Activated CD8-positive, alpha-beta memory T cell treated with anti-CD3 and anti-CD28 coated beads, Interleukin-2, amount 10 ng/mL, durations not matched to agents 7 days and 5 days (primary cell): ENCODE measurements at regions not wholly inside any gene's neighbourhood (a gene's known extent, or its start where the extent isn't known, plus 50 kb on each side); places are given as distances from the start of the nearest gene placed in this dataset.
"Not testable (repeated sequence)": the region's sequence is repeated elsewhere in the genome, so short reads cannot be mapped to it uniquely, and the experiment has no call there.

Experiments
- ATAC-seq: fragments of 150-1000 bp; cut with Tn5 transposase; one replicate; pipeline ENCODE4 v1.10.0; 2021; ENCODE audit warnings: moderate library complexity
- CTCF ChIA-PET: fragments of 350-600 bp; sonication (Branson Sonifier 250); formaldehyde crosslinking; loops from one replicate; lab custom pipeline; 2021; ENCODE audit warnings: antibody characterized with exemption; lab: Charles Lee
- DNase-seq: peaks from one replicate; pipeline ENCODE4 v3.0.0-alpha.2; 2020
- H3K27ac Mint-ChIP-seq: one replicate; pipeline ENCODE4 v1.8.0; 2021; ENCODE audit warnings: mild to moderate bottlenecking, mixed read lengths
- H3K27me3 Mint-ChIP-seq: one replicate; pipeline ENCODE4 v1.8.0; 2021; ENCODE audit warnings: mixed read lengths
- H3K36me3 Mint-ChIP-seq: one replicate; pipeline ENCODE4 v1.8.0; 2021; ENCODE audit warnings: mild to moderate bottlenecking, mixed read lengths
- H3K4me1 Mint-ChIP-seq: one replicate; pipeline ENCODE4 v1.8.0; 2021; ENCODE audit warnings: mixed read lengths
- H3K4me3 Mint-ChIP-seq: one replicate; pipeline ENCODE4 v1.8.0; 2021; ENCODE audit warnings: mild to moderate bottlenecking, moderate library complexity, mixed read lengths
- H3K9me3 Mint-ChIP-seq: one replicate; pipeline ENCODE4 v1.8.0; 2022; ENCODE audit warnings: low read depth, mixed read lengths

- H3K9me3 Mint-ChIP-seq: no peaks in the 10 kb centered on the region
- no peak overlapping the region for H3K4me3 Mint-ChIP-seq
- no peaks in the 10 kb centered on the region for H3K27me3 Mint-ChIP-seq
- DNase-seq (no peak), ATAC-seq (no peak)
- CTCF ChIA-PET: no interaction called here
- peaks cover 71% of the 10 kb centered on the region for H3K4me1 Mint-ChIP-seq
- H3K27ac Mint-ChIP-seq: peak overlapping the region; percentile 83
- peaks cover 9% of the 10 kb centered on the region for H3K36me3 Mint-ChIP-seq
Measured at GRCh38 chrX:45804276-45804675, 603.6 kb upstream of the DIPK2B start.

GRCh38 chrX:45803383-45803921 is 602.8 kb upstream of the DIPK2B start:
- peaks cover 71% of the 10 kb centered on the region for H3K4me1 Mint-ChIP-seq
- H3K4me3 Mint-ChIP-seq: peak overlapping the region; percentile 39
- no peaks in the 10 kb centered on the region for H3K27me3 Mint-ChIP-seq
- peak; percentile 11 for ATAC-seq
- peak; percentile 70 for DNase-seq
- no peaks in the 10 kb centered on the region for H3K9me3 Mint-ChIP-seq
- CTCF ChIA-PET: interaction anchor here (4.0 kb wide), 1 partner anchor 40 kb away, joined by 24 read pairs; no protein-coding TSS in a partner anchor
- H3K36me3 Mint-ChIP-seq: peaks cover 7% of the 10 kb centered on the region
- H3K27ac Mint-ChIP-seq: peak overlapping the region; percentile 83

DNA sequence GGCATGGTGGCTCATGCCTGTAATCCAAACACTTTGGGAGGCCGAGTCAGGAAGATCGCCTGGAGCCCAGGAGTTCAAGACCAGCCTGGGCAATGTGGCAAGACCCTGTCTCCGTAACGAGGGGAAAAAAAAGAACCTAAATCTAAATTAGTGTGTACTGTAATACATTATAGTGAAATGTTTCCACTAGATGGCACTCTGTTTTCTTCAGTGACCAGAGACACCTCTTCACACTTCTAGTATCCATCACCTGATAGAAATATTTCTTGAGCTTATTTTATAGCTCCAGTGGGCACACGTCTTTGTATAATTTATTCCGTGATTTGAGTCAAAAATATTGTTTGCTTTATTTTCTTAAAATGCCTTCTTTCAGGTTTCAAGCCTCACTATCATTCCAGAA is 600.9 kb upstream of the DIPK2B start:
- no peaks in the 10 kb centered on the region for H3K9me3 Mint-ChIP-seq
- no peaks in the 10 kb centered on the region for H3K27me3 Mint-ChIP-seq
- CTCF ChIA-PET: interaction anchor here (0.6 to 4.0 kb wide), 10 partner anchors 8 to 50 kb away, joined by 3 to 24 read pairs (median 4); no protein-coding TSS in a partner anchor
- H3K4me1 Mint-ChIP-seq: peaks cover 69% of the 10 kb centered on the region
- ATAC-seq (peak; percentile 63), DNase-seq (no peak)
- H3K27ac Mint-ChIP-seq: peak overlapping the region; percentile 75
- H3K4me3 Mint-ChIP-seq: no peak overlapping the region
- H3K36me3 Mint-ChIP-seq: peaks cover 9% of the 10 kb centered on the region

DNA sequence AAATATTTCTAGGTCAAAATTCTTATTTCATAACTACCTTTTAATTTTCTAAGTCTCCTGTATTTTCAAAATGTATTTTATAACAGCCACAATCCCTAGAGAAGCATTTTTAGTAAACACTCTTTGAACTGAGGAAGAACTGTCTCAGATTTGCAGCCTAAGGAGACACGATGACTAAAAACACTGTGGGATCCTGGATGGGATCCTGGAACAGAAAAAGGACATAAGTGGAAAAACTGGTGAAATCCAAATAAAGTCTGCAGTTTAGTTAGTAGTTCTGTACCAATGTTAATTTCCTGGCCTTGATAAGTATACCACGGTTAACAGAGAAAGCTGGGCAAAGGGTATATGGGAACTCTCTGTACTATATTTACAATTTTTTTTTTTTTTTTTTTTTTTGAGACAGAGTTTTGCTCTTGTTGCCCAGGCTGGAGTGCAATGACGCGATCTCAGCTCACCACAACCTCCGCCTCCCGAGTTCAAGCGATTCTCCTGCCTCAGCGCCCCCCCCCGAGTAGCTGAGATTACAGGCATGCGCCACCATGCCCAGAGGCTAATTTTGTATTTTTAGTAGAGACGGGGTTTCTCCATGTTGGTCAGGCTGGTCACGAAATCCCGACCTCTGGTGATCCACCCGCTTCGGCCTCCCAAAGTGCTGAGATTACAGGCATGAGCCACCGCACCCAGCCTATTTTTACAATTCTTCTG is 600.2 kb upstream of the DIPK2B start:
- DNase-seq: peak; percentile 57
- not testable (repeated sequence) for H3K4me3 Mint-ChIP-seq, H3K9me3 Mint-ChIP-seq, ATAC-seq, H3K27me3 Mint-ChIP-seq
- Mint-ChIP-seq H3K36me3 (peaks cover 11% of the 10 kb centered on the region), H3K4me1 (peaks cover 68% of the 10 kb centered on the region), H3K27ac (peak overlapping the region; percentile 75)
- CTCF ChIA-PET: interaction anchor here (1.4 to 4.0 kb wide), 5 partner anchors 8 to 50 kb away, joined by 3 to 24 read pairs (median 5); no protein-coding TSS in a partner anchor

- peak overlapping the region; percentile 34 for H3K4me3 Mint-ChIP-seq
- H3K9me3 Mint-ChIP-seq: no peaks in the 10 kb centered on the region
- CTCF ChIA-PET: interaction anchor here (1.3 kb wide), 1 partner anchor 28 kb away, joined by 3 read pairs; no protein-coding TSS in a partner anchor
- no peak for DNase-seq
- no peaks in the 10 kb centered on the region for H3K27me3 Mint-ChIP-seq
- H3K36me3 Mint-ChIP-seq: peaks cover 11% of the 10 kb centered on the region
- peak overlapping the region; percentile 20 for H3K27ac Mint-ChIP-seq
- ATAC-seq: no peak
- H3K4me1 Mint-ChIP-seq: peaks cover 67% of the 10 kb centered on the region
Measured at GRCh38 chrX:45799576-45799975, 598.9 kb upstream of the DIPK2B start.

GRCh38 chrX:45795546-45795945 is 594.9 kb upstream of the DIPK2B start:
- DNase-seq (no peak), ATAC-seq (no peak)
- CTCF ChIA-PET: no interaction called here
- H3K27me3 Mint-ChIP-seq: no peaks in the 10 kb centered on the region
- no peaks in the 10 kb centered on the region for H3K9me3 Mint-ChIP-seq
- H3K4me3 Mint-ChIP-seq: no peak overlapping the region
- H3K4me1 Mint-ChIP-seq: peaks cover 61% of the 10 kb centered on the region
- H3K36me3 Mint-ChIP-seq: peaks cover 22% of the 10 kb centered on the region
- H3K27ac Mint-ChIP-seq: no peak overlapping the region

DNA sequence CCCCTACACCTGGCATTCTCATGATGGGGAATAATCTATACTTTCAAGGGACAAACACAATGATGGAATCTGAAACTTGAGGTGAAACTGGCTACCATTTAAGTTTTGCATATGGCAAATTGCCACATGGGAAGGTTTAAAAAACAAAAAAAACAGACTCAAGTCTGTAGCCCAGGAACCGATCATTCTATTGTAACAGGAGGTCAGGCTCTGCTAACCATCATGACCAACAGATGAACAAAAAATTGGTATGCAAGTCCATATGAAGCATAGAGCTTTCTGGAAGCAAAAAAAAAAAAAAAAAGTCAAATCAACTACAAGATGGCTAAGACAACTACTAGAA is 594.3 kb upstream of the DIPK2B start:
- Mint-ChIP-seq H3K9me3 (no peaks in the 10 kb centered on the region), H3K27ac (peak overlapping the region; percentile 15), H3K36me3 (peaks cover 23% of the 10 kb centered on the region), H3K4me3 (no peak overlapping the region), H3K27me3 (no peaks in the 10 kb centered on the region), H3K4me1 (peaks cover 62% of the 10 kb centered on the region)
- CTCF ChIA-PET: interaction anchor here (1.1 kb wide), 1 partner anchor 50 kb away, joined by 3 read pairs; no protein-coding TSS in a partner anchor
- ATAC-seq (no peak), DNase-seq (no peak)

GRCh38 chrX:45794323-45794994 is 593.8 kb upstream of the DIPK2B start:
- Mint-ChIP-seq H3K27ac (peak overlapping the region; percentile 15), H3K27me3 (no peaks in the 10 kb centered on the region), H3K4me3 (no peak overlapping the region), H3K4me1 (peaks cover 57% of the 10 kb centered on the region), H3K9me3 (no peaks in the 10 kb centered on the region), H3K36me3 (peaks cover 23% of the 10 kb centered on the region)
- CTCF ChIA-PET: interaction anchor here (1.1 to 1.2 kb wide), 2 partner anchors 10 to 51 kb away, joined by 3 read pairs; no protein-coding TSS in a partner anchor
- DNase-seq (no peak), ATAC-seq (no peak)

DNA sequence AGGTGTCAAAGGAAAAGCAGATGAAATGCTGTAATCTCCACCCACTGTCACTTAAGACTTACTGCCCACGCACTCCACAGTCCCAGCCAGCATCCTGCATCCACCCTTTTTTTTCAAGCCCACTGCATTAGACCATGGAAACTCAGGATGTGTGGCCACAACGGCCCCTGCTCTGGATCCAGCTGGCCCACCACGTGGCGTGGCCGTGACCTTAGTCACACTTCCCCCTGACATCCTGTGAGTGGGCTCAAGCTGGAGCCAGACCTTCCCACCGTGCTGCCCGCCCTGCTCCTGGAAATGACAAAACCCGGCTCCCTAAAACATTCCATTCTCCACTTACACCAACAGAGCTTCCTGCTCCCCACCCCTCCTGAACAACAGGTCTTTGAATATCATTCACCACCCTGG is 588.3 kb upstream of the DIPK2B start:
- Mint-ChIP-seq H3K4me1 (peaks cover 56% of the 10 kb centered on the region), H3K27ac (peak overlapping the region; percentile 30), H3K27me3 (no peaks in the 10 kb centered on the region), H3K4me3 (no peak overlapping the region), H3K36me3 (peaks cover 31% of the 10 kb centered on the region), H3K9me3 (no peaks in the 10 kb centered on the region)
- no peak for DNase-seq
- CTCF ChIA-PET: no interaction called here
- no peak for ATAC-seq

DNA sequence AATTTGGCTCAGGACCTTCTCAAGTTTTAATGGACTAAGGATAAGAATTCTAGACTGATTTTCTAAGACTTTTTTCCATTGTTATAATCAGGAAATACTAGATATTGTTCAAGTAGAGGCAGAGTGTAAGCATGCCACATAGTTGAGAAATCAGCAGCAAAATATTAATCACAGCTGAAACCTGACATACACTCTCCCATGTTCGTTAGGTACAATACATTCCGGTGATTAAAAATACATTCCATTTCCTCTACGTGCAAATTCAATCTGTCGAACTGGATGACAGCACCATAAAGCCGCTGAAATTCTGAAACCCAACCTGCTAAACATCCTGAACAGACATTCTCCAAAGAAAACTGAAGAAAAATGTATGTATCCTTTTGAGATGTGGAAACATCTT is 587.6 kb upstream of the DIPK2B start:
- Mint-ChIP-seq H3K9me3 (no peaks in the 10 kb centered on the region), H3K27ac (no peak overlapping the region), H3K4me3 (no peak overlapping the region), H3K4me1 (peaks cover 53% of the 10 kb centered on the region), H3K36me3 (peaks cover 31% of the 10 kb centered on the region), H3K27me3 (no peaks in the 10 kb centered on the region)
- CTCF ChIA-PET: no interaction called here
- DNase-seq: no peak
- ATAC-seq: no peak

DNA sequence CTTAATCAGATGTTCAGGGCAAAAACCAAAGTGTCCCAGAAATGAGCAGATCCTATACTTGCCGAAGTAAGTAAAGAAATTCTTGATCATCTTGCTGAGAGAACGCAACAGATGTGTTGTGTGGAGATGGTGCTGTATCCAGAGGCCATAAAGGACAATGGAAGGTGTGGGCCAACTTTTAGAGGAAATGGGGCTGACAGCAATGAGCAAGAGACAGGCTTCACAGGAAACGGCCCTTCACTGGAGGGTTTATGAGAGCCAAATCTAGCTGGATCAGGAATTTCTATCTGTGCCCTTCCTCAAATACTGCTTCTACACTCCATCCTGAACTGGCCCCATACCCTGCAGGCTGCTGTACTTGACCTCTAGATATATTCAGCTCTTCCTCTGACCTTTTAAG is 583.9 kb upstream of the DIPK2B start:
- CTCF ChIA-PET: interaction anchor here (1.5 kb wide), 1 partner anchor 9 kb away, joined by 3 read pairs; no protein-coding TSS in a partner anchor
- no peaks in the 10 kb centered on the region for H3K27me3 Mint-ChIP-seq
- DNase-seq (no peak), ATAC-seq (no peak)
- peaks cover 25% of the 10 kb centered on the region for H3K36me3 Mint-ChIP-seq
- no peak overlapping the region for H3K4me3 Mint-ChIP-seq
- no peaks in the 10 kb centered on the region for H3K9me3 Mint-ChIP-seq
- no peak overlapping the region for H3K27ac Mint-ChIP-seq
- H3K4me1 Mint-ChIP-seq: peaks cover 59% of the 10 kb centered on the region

DNA sequence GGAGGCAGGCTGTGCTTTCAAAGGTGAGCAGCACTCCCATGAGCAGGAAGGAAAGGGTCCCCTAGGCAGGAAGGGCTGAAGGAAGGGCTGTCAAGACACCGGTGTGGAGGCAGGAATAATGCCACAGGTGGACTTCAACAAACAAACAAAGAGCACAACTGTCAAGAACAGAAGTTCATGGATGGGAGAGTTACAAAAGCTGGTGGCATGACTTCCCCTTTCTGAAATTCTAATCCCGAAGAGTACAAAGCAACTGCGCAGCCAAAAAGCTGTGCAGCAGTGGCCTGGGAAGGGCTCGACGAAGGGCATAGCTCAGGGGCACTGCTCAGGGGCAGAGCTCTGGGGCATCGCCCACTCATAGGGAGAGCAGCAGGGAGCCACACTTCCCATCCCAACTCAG is 582.3 kb upstream of the DIPK2B start:
- no peak for ATAC-seq
- Mint-ChIP-seq H3K27ac (peak overlapping the region; percentile 32), H3K9me3 (no peaks in the 10 kb centered on the region), H3K4me1 (peaks cover 62% of the 10 kb centered on the region), H3K4me3 (no peak overlapping the region), H3K27me3 (no peaks in the 10 kb centered on the region), H3K36me3 (peaks cover 24% of the 10 kb centered on the region)
- no peak for DNase-seq
- CTCF ChIA-PET: interaction anchor here (1.5 kb wide), 1 partner anchor 7 kb away, joined by 4 read pairs; no protein-coding TSS in a partner anchor

GRCh38 chrX:45781901-45782553 is 581.4 kb upstream of the DIPK2B start:
- no peak for DNase-seq

More at GRCh38 chrX:45781901-45782553, 581.4 kb upstream of the DIPK2B start:
- Mint-ChIP-seq H3K4me3 (no peak overlapping the region), H3K9me3 (no peaks in the 10 kb centered on the region), H3K36me3 (peaks cover 23% of the 10 kb centered on the region), H3K4me1 (peaks cover 64% of the 10 kb centered on the region), H3K27ac (no peak overlapping the region), H3K27me3 (no peaks in the 10 kb centered on the region)
- no peak for ATAC-seq
- CTCF ChIA-PET: no interaction called here
